HG03159 (cell line): ENCODE measurements at regions not wholly inside any gene's neighbourhood (a gene's known extent, or its start where the extent isn't known, plus 50 kb on each side); places are given as distances from the start of the nearest gene placed in this dataset.

Experiments
- ATAC-seq: cut with Tn5 transposase; IDR thresholded peaks from one replicate; pipeline ENCODE4 v1.9.1; 2021; ENCODE audit warnings: mild to moderate bottlenecking, moderate library complexity; ENCODE audit not compliant: unreplicated experiment

DNA sequence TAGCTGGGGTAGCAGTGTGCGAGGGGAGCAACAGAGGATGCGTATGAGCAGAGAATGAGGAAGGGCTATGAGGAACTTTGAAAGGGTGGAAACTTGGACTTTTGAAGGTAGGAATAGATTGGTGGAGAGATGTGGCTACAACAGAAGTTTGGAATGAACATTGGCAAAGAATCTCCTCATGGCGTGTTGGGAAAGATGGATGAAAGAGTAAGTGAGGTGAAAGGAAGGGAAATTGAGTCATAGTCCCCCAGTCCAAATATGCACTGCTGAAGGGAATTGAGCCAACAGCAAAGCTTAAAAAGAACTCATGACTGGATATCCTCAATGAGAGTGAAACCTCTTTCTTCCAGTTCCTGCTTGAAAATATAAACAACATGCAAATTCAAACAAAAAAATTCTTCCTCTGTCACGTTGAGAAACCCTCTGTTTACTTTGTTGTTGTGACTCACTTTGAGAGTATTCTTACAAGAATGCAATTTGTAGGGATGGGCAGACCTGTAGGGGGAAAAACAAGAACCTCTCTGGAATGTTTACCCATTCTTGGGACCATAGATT, 313.2 kb upstream of the KCNJ16 start:
- no peak for ATAC-seq

GRCh38 chr17:69762359-69762758, 312.7 kb upstream of the KCNJ16 start:
- ATAC-seq, result no peak

- no peak for ATAC-seq
Observed at GRCh38 chr17:69762766-69763165, 312.3 kb upstream of the KCNJ16 start.

DNA sequence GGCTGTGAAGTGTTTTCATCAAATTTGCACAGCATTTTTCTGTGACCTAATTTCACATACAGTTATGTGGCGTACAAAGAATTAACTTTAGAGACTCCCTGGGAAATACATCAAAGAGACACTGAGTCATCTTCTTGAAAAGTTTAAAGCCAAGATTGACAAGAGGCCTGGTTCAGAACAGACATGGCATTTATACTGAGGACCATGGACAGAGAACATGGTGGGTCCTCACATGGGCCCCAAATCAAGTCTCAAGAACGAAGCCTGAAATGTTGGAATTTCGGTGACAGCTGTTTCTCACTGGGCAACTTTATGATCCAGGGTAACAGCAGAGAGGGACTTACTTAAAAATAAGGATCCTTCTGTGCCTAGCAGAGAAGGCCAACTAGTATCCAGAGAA, 311.5 kb upstream of the KCNJ16 start:
- ATAC-seq, result no peak

DNA sequence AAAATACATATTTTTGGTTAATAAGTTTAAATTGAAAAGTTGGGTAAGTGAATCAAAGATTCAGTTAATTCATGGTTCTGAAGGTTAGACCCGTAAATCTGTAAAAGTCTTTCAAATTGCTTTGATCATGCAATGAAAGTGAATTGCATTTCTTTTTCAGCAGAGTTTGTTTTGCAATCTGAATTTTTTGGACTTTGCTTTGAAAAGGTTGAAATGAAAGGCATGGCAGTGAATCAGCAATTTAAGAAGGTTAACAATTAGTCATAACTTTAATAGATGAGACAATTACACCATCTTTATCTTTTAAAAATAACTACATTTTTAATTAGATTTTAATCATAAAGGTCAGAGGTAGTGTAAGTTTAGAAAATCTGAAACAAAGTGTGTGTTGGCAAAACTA, 310.9 kb upstream of the KCNJ16 start:
- no peak for ATAC-seq

DNA sequence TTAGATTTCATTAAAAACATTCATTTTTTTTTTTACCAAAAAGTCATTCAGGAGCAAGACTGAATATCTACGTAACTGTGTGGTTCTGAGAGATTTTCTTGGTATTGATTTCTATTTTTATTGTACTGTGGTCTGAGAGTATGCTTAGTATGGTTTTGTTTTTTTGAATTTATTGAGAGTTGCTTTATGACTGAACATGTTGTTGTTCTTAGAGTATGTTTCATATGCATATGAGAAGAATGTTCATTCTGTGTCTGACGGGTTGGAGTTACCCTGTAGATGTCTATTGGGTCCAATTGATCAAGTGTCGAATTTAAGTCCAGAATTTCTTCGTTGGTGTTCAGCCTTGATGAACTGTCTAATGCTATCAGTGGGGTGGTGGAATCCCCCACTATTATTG, 306.0 kb upstream of the KCNJ16 start:
- ATAC-seq, result no peak

GRCh38 chr17:69773081-69773480, 301.9 kb upstream of the KCNJ16 start:
- no peak for ATAC-seq

DNA sequence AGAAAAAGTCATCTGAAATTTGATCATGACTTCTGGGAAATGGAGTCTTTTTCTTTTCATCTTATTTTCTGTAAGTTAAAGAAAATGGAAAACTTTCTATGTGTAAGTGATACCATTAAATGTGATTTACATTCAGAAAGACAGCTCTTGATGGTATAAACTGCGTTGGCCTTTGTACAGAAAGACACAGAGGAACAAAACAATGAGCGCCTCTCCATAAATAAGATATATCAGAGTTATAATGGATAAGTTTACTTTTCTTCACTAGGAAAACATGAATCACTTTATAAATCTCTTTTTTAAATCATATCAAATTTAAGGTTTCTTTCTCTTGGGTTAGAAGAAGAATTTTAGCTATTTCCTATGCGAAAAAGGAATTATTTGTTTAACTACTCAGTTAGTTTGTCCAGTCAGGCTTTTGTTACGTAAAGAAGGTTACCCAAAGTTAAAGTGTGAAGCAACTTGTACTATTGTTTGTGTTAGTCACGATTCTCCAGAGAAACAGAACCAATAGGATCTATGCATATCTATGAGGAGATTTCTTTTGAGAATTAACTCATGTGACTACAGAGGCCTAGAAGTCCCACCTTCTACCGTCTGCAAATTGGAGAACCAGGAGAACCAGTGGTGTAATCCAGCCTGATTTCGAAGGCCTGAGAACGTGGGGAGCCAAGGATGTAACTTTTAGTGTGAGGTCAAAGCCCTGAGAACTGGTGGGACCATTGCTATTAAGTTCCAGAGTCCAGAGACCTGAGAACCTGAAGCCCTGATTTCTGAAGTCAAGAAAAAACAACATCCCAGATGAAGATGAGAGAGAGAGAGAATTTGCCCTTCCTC, 295.4 kb upstream of the KCNJ16 start:
- ATAC-seq, result no peak

GRCh38 chr17:69783865-69784264, 291.2 kb upstream of the KCNJ16 start:
- no peak for ATAC-seq

DNA sequence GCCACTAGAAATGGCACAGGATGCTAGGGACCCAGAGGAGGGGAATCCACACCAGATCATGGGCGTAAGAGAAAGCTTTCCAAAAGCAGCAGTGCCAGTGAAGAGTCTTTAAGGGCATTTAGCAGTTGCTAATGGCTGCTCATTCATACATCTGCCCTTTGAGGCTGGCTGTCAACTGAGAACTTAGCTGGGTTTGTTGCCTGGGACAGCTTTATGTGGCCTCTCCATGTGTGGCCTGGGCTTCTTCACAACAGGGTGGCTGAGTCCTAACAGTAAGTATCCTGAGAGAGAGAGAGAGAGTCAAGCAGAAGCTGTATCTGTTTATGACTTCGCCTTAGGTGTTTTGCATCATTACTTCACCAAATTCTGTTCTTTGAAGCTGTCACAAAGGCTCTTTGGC, 286.1 kb upstream of the KCNJ16 start:
- ATAC-seq, result no peak

DNA sequence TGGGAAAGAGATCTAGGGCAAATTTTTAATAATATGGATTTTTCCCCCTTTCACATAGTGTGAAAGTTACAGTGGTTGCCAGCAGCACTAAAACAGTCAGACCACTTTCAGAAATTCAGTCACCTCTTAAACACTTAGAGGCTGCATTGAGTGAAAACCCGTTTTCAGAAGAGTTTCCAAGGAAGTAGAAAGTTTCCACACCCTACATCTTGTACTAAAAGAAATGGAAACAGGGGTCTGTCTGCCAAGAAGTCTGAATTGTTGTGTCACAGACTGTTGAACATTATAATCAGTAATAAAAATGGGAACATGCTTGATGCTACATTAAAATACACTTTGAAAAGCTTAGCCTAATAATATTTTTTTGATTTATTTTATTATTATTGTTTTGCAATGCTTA, 278.9 kb upstream of the KCNJ16 start:
- ATAC-seq, result no peak

GRCh38 chr17:69800870-69801269, 274.2 kb upstream of the KCNJ16 start:
- no peak for ATAC-seq

DNA sequence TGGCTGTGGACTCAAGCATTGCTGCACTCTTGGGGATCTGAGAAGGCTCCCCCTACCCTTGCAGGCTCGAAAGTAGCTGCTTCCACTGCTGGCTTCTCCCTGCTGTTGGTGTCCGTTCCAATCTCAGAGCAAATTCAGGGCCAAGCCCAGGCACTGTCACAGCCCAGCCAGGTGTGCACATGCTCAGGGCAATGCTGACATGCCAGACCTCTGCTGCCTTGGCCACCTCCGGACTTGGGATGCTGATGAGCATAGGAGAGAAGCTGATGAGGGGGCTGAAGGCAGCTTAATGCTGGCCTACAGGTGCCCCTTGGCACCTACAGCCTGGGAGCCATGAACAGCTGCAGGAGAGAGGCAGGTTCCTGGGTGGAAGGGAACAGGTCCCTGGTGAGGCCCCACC, 273.7 kb upstream of the KCNJ16 start:
- no peak for ATAC-seq

- ATAC-seq, result no peak
Observed at GRCh38 chr17:69802045-69802740, 272.8 kb upstream of the KCNJ16 start.

GRCh38 chr17:69809331-69809730, 265.7 kb upstream of the KCNJ16 start:
- ATAC-seq, result no peak

- no peak for ATAC-seq
Observed at GRCh38 chr17:69810326-69810965, 264.6 kb upstream of the KCNJ16 start.

- no peak for ATAC-seq
Observed at GRCh38 chr17:69812240-69812837, 262.7 kb upstream of the KCNJ16 start.

GRCh38 chr17:69814031-69814430, 261.0 kb upstream of the KCNJ16 start:
- no peak for ATAC-seq

- ATAC-seq, result no peak
Observed at GRCh38 chr17:69815406-69815805, 259.6 kb upstream of the KCNJ16 start.

GRCh38 chr17:69818467-69818866, 256.6 kb upstream of the KCNJ16 start:
- no peak for ATAC-seq
